ENCODE measurements at regions not wholly inside any gene's neighbourhood (a gene's known extent, or its start where the extent isn't known, plus 50 kb on each side); places are given as distances from the start of the nearest gene placed in this dataset.

- Histone ChIP-seq H2AFZ (ENCODE audit: insufficient read depth, low read depth, low read length, poor library complexity, severe bottlenecking) (no peak overlapping the region), H3K9ac (ENCODE audit: low read length) (no peak overlapping the region), H3K36me3 (replicated peaks in 1 of 2; ENCODE audit: control extremely low read depth in 1 of 2, control insufficient read depth in 1 of 2, extremely low read depth in 1 of 2, insufficient read depth in 2 of 2, low read length in 1 of 2) (no peaks in the 10 kb centered on the region), H3K79me2 (ENCODE audit: control insufficient read depth, insufficient read depth, low read length) (no peaks in the 10 kb centered on the region), H3K4me2 (replicated peaks; ENCODE audit: low read depth, low read length, poor library complexity, severe bottlenecking) (no peak overlapping the region), H4K20me1 (ENCODE audit: control insufficient read depth, insufficient read depth, low read length, poor library complexity, severe bottlenecking) (no peaks in the 10 kb centered on the region), H3K4me3 (ENCODE audit: control extremely low read depth in 1 of 5, extremely low read depth in 1 of 5, insufficient read depth in 1 of 5, low read depth in 2 of 5, low read length in 4 of 5) (no peak overlapping the region), H3K4me1 (ENCODE audit: control insufficient read depth in 2 of 2, insufficient read depth in 2 of 2, low read length in 2 of 2) (no peaks in the 10 kb centered on the region), H3K27ac (ENCODE audit: low read length in 2 of 2) (no peak overlapping the region), H3K9me3 (ENCODE audit: control extremely low read depth in 1 of 3, control insufficient read depth in 2 of 3, insufficient read depth in 1 of 3, low read length in 2 of 3) (peaks cover 0 to 11% (median 11%) of the 10 kb centered on the region in 3 donors), H3K27me3 (replicated peaks in 1 of 4; ENCODE audit: control extremely low read depth in 1 of 4, control insufficient read depth in 3 of 4, insufficient read depth in 4 of 4, low read length in 3 of 4) (no peaks in the 10 kb centered on the region)
- H3K4me1 Mint-ChIP-seq: no peaks in the 10 kb centered on the region
- 91% methylated on average over 4 of the region's 13 CpGs for WGBS (ENCODE audit: insufficient coverage)
- no peaks in the 10 kb centered on the region for H3K27me3 Mint-ChIP-seq
- peaks cover 2% of the 10 kb centered on the region for H3K9me3 Mint-ChIP-seq (ENCODE audit: insufficient read depth)
- DNase-seq (no peak), ATAC-seq (ENCODE audit: low read depth) (no peak)
- H3K4me3 Mint-ChIP-seq: no peak overlapping the region
- ChIA-PET POLR2A (no interaction called here), CTCF (no interaction called here)
- no peak overlapping the region for H3K27ac Mint-ChIP-seq
- TF ChIP-seq EZH2 (IDR thresholded peaks at IDR 0.05; ENCODE audit: borderline replicate concordance, insufficient read depth, low read depth, low read length, poor library complexity, severe bottlenecking) (no peak), CTCF (IDR thresholded peaks at IDR 0.05) (no peak)
- intact Hi-C loops (cut with micrococcal nuclease): no loop called here
Measured at GRCh38 chr1:25074351-25075227, 144.5 kb upstream of the RUNX3 start.

GRCh38 chr1:25073640-25074270, 143.7 kb upstream of the RUNX3 start:
- CTCF ChIA-PET: no interaction called here
- Histone ChIP-seq H3K36me3 (replicated peaks in 1 of 2; ENCODE audit: control extremely low read depth in 1 of 2, control insufficient read depth in 1 of 2, extremely low read depth in 1 of 2, insufficient read depth in 2 of 2, low read length in 1 of 2) (no peaks in the 10 kb centered on the region), H3K4me2 (replicated peaks; ENCODE audit: low read depth, low read length, poor library complexity, severe bottlenecking) (no peak overlapping the region), H2AFZ (ENCODE audit: insufficient read depth, low read depth, low read length, poor library complexity, severe bottlenecking) (no peak overlapping the region), H3K79me2 (ENCODE audit: control insufficient read depth, insufficient read depth, low read length) (no peaks in the 10 kb centered on the region), H3K4me3 (ENCODE audit: control extremely low read depth in 1 of 5, extremely low read depth in 1 of 5, insufficient read depth in 1 of 5, low read depth in 2 of 5, low read length in 4 of 5) (no peak overlapping the region), H3K9me3 (ENCODE audit: control extremely low read depth in 1 of 3, control insufficient read depth in 2 of 3, insufficient read depth in 1 of 3, low read length in 2 of 3) (peaks cover 0 to 11% (median 11%) of the 10 kb centered on the region in 3 donors), H3K27me3 (replicated peaks in 1 of 4; ENCODE audit: control extremely low read depth in 1 of 4, control insufficient read depth in 3 of 4, insufficient read depth in 4 of 4, low read length in 3 of 4) (no peaks in the 10 kb centered on the region), H4K20me1 (ENCODE audit: control insufficient read depth, insufficient read depth, low read length, poor library complexity, severe bottlenecking) (no peaks in the 10 kb centered on the region), H3K9ac (ENCODE audit: low read length) (no peak overlapping the region), H3K4me1 (ENCODE audit: control insufficient read depth in 2 of 2, insufficient read depth in 2 of 2, low read length in 2 of 2) (no peaks in the 10 kb centered on the region), H3K27ac (ENCODE audit: low read length in 2 of 2) (no peak overlapping the region)
- peaks cover 2% of the 10 kb centered on the region for H3K9me3 Mint-ChIP-seq (ENCODE audit: insufficient read depth)
- no peaks in the 10 kb centered on the region for H3K4me1 Mint-ChIP-seq
- TF ChIP-seq EZH2 (IDR thresholded peaks at IDR 0.05; ENCODE audit: borderline replicate concordance, insufficient read depth, low read depth, low read length, poor library complexity, severe bottlenecking) (no peak), CTCF (IDR thresholded peaks at IDR 0.05) (no peak)
- ATAC-seq (ENCODE audit: low read depth) (no peak), DNase-seq (no peak)
- intact Hi-C loops (cut with micrococcal nuclease): no loop called here
- no peaks in the 10 kb centered on the region for H3K27me3 Mint-ChIP-seq
- H3K27ac Mint-ChIP-seq: no peak overlapping the region
- no peak overlapping the region for H3K4me3 Mint-ChIP-seq
- WGBS (ENCODE audit: insufficient coverage): 88% methylated on average over 5 of the region's 12 CpGs
- POLR2A ChIA-PET: no interaction called here
